KMS-11 (cell line): ENCODE measurements at regions not wholly inside any gene's neighbourhood (a gene's known extent, or its start where the extent isn't known, plus 50 kb on each side); places are given as distances from the start of the nearest gene placed in this dataset.

Experiments
- H2AFZ ChIP-seq: fragments of 200-600 bp; sonication (generic); 2 replicates; pipeline ENCODE4 v1.6.1; 2016; ENCODE audit warnings: antibody characterized with exemption, mixed run types, low read depth
- H3K27ac ChIP-seq: fragments of 200-600 bp; sonication (generic); 2 replicates; pipeline ENCODE4 v1.6.1; 2016; ENCODE audit warnings: mild to moderate bottlenecking, mixed run types
- H3K27me3 ChIP-seq: fragments of 200-600 bp; sonication (generic); 2 replicates; pipeline ENCODE4 v1.6.1; 2017; ENCODE audit warnings: mild to moderate bottlenecking, low read depth, mixed run types, moderate library complexity; ENCODE audit not compliant: insufficient read depth
- H3K36me3 ChIP-seq: fragments of 200-600 bp; sonication (generic); 2 replicates; pipeline ENCODE4 v1.6.1; 2017; ENCODE audit warnings: mild to moderate bottlenecking, mixed run types; ENCODE audit not compliant: insufficient read depth
- H3K4me1 ChIP-seq: fragments of 200-600 bp; sonication (generic); 2 replicates; pipeline ENCODE4 v1.6.1; 2016; ENCODE audit warnings: mild to moderate bottlenecking, low read depth, mixed run types; ENCODE audit not compliant: poor library complexity, severe bottlenecking
- H3K4me2 ChIP-seq: fragments of 200-600 bp; sonication (generic); 2 replicates; pipeline ENCODE4 v1.7.0; 2016; ENCODE audit warnings: mild to moderate bottlenecking, mixed run types
- H3K4me3 ChIP-seq: fragments of 200-600 bp; sonication (generic); IDR thresholded peaks from 2 replicates; pipeline ENCODE4 v1.6.1; 2017; ENCODE audit warnings: low read depth, low read length, mixed read lengths; ENCODE audit not compliant: insufficient read depth
- H3K79me2 ChIP-seq: fragments of 200-600 bp; sonication (generic); 2 replicates; pipeline ENCODE4 v1.6.1; 2016; ENCODE audit warnings: low read depth, mixed run types; ENCODE audit not compliant: insufficient read depth
- H3K9ac ChIP-seq: fragments of 200-600 bp; sonication (generic); 2 replicates; pipeline ENCODE4 v1.6.1; 2016; ENCODE audit warnings: mild to moderate bottlenecking, mixed run types
- H4K20me1 ChIP-seq: fragments of 200-600 bp; sonication (generic); 2 replicates; pipeline ENCODE4 v1.6.1; 2016; ENCODE audit warnings: mild to moderate bottlenecking, mixed run types; ENCODE audit not compliant: insufficient read depth
- CTCF ChIP-seq: fragments of 200-600 bp; sonication (generic); conservative IDR thresholded peaks from 2 replicates; pipeline ENCODE4 v1.6.1; 2017; ENCODE audit warnings: low read depth, mild to moderate bottlenecking, antibody characterized with exemption, low read length, moderate library complexity, mixed read lengths

- Histone ChIP-seq H3K4me1 (no peaks in the 10 kb centered on the region), H3K79me2 (no peaks in the 10 kb centered on the region), H3K4me3 (no peak overlapping the region), H2AFZ (no peak overlapping the region), H3K27ac (no peak overlapping the region), H3K27me3 (no peaks in the 10 kb centered on the region), H4K20me1 (no peaks in the 10 kb centered on the region), H3K36me3 (no peaks in the 10 kb centered on the region), H3K9ac (no peak overlapping the region), H3K4me2 (no peak overlapping the region)
- TF ChIP-seq CTCF: no peak
Measured at GRCh38 chr5:45109062-45109461, 300.3 kb downstream of the MRPS30 start.

GRCh38 chr5:45109636-45110035, 300.9 kb downstream of the MRPS30 start:
- Histone ChIP-seq H3K36me3 (no peaks in the 10 kb centered on the region), H2AFZ (no peak overlapping the region), H3K27ac (no peak overlapping the region), H3K27me3 (no peaks in the 10 kb centered on the region), H3K9ac (no peak overlapping the region), H3K79me2 (no peaks in the 10 kb centered on the region), H3K4me2 (no peak overlapping the region), H3K4me1 (no peaks in the 10 kb centered on the region), H4K20me1 (no peaks in the 10 kb centered on the region), H3K4me3 (no peak overlapping the region)
- no peak for TF ChIP-seq CTCF

GRCh38 chr5:45110399-45110798, 301.7 kb downstream of the MRPS30 start:
- Histone ChIP-seq H3K79me2 (no peaks in the 10 kb centered on the region), H3K9ac (no peak overlapping the region), H3K36me3 (no peaks in the 10 kb centered on the region), H2AFZ (no peak overlapping the region), H4K20me1 (no peaks in the 10 kb centered on the region), H3K4me2 (no peak overlapping the region), H3K27ac (no peak overlapping the region), H3K4me1 (no peaks in the 10 kb centered on the region), H3K4me3 (no peak overlapping the region), H3K27me3 (no peaks in the 10 kb centered on the region)
- no peak for TF ChIP-seq CTCF

- H3K36me3 ChIP-seq: no peaks in the 10 kb centered on the region
- H4K20me1 ChIP-seq: no peaks in the 10 kb centered on the region
- H3K4me2 ChIP-seq: no peak overlapping the region
- no peaks in the 10 kb centered on the region for H3K27me3 ChIP-seq
- H3K9ac ChIP-seq: no peak overlapping the region
- H2AFZ ChIP-seq: no peak overlapping the region
- H3K4me1 ChIP-seq: no peaks in the 10 kb centered on the region
- no peak overlapping the region for H3K4me3 ChIP-seq
- no peaks in the 10 kb centered on the region for H3K79me2 ChIP-seq
- no peak overlapping the region for H3K27ac ChIP-seq
- no peak for TF ChIP-seq CTCF
Measured at GRCh38 chr5:45113726-45114125, 305.0 kb downstream of the MRPS30 start.

GRCh38 chr5:45132972-45133371, 324.2 kb downstream of the MRPS30 start:
- Histone ChIP-seq H2AFZ (no peak overlapping the region), H3K79me2 (no peaks in the 10 kb centered on the region), H3K27me3 (no peaks in the 10 kb centered on the region), H3K27ac (no peak overlapping the region), H3K4me3 (no peak overlapping the region), H3K9ac (no peak overlapping the region), H3K4me2 (no peak overlapping the region), H3K4me1 (no peaks in the 10 kb centered on the region), H3K36me3 (no peaks in the 10 kb centered on the region), H4K20me1 (no peaks in the 10 kb centered on the region)
- no peak for TF ChIP-seq CTCF
